PC-3 (cell line): ENCODE measurements at regions not wholly inside any gene's neighbourhood (a gene's known extent, or its start where the extent isn't known, plus 50 kb on each side); places are given as distances from the start of the nearest gene placed in this dataset.

Source experiments
- EZH2 ChIP-seq: fragments of 300-600 bp; sonication (generic); IDR thresholded peaks from one replicate; pipeline ENCODE4 v1.6.1; 2017; ENCODE audit warnings: antibody characterized with exemption, mild to moderate bottlenecking, low read length; ENCODE audit not compliant: unreplicated experiment
- EZH2phosphoT487 ChIP-seq: fragments of 300-600 bp; sonication (generic); IDR thresholded peaks from 2 replicates; pipeline ENCODE4 v1.6.1; 2018; ENCODE audit warnings: mild to moderate bottlenecking, antibody characterized with exemption, low read length, borderline replicate concordance
- TF ChIP-seq, protein P1 (sequence below): fragments of 300-600 bp; sonication (generic); conservative IDR thresholded peaks from 2 replicates; pipeline ENCODE4 v1.5.1; 2017; ENCODE audit warnings: antibody characterized with exemption, low read depth, mild to moderate bottlenecking, low read length

DNA sequence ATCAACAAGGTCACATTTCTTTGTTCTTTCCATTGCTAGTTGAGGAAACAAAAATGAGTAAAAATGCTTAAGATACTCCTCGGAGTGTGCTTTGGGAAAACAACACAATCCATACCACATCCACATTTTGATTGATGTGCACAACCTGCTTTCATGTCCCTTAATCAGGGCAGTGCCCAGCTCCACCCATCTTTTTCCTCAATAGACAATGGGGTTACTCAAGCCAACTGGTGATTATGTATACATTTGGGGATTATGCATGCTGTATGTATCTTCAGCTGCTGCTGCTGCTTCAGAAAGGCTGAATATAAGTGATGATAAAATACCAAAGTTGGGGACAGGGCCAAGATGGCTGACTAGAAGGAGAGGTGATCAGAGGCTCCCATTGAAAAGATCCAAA is 155.2 kb upstream of the VGLL2 start:
- TF ChIP-seq, protein P1, sequence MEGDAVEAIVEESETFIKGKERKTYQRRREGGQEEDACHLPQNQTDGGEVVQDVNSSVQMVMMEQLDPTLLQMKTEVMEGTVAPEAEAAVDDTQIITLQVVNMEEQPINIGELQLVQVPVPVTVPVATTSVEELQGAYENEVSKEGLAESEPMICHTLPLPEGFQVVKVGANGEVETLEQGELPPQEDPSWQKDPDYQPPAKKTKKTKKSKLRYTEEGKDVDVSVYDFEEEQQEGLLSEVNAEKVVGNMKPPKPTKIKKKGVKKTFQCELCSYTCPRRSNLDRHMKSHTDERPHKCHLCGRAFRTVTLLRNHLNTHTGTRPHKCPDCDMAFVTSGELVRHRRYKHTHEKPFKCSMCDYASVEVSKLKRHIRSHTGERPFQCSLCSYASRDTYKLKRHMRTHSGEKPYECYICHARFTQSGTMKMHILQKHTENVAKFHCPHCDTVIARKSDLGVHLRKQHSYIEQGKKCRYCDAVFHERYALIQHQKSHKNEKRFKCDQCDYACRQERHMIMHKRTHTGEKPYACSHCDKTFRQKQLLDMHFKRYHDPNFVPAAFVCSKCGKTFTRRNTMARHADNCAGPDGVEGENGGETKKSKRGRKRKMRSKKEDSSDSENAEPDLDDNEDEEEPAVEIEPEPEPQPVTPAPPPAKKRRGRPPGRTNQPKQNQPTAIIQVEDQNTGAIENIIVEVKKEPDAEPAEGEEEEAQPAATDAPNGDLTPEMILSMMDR: no peak
- TF ChIP-seq EZH2 (no peak), EZH2phosphoT487 (no peak)
